ENCODE measurements at regions not wholly inside any gene's neighbourhood (a gene's known extent, or its start where the extent isn't known, plus 50 kb on each side); places are given as distances from the start of the nearest gene placed in this dataset.

- peak; percentile 72 for TF ChIP-seq CTCF (IDR thresholded peaks at IDR 0.05; ENCODE audit: low read depth, low read length)
- no peak for TF ChIP-seq EZH2phosphoT487 (IDR thresholded peaks at IDR 0.05; ENCODE audit: low read depth)
Observed at GRCh38 chrX:69285881-69286564, 120.8 kb upstream of the PJA1 start.

Measured in OCI-LY3 (cell line).